Activated T-cell treated with anti-CD3 and anti-CD28 coated beads, Interleukin-2, amount 50 U/mL, for 24 hours (primary cell): ENCODE measurements at regions not wholly inside any gene's neighbourhood (a gene's known extent, or its start where the extent isn't known, plus 50 kb on each side); places are given as distances from the start of the nearest gene placed in this dataset.
"Not testable (repeated sequence)": the region's sequence is repeated elsewhere in the genome, so short reads cannot be mapped to it uniquely, and the experiment has no call there.

Experiments used
- DNase-seq: peaks from one replicate; pipeline ENCODE4 v3.0.0-alpha.2; 2020
- H3K27ac Mint-ChIP-seq: 2 replicates; pipeline ENCODE4 v1.8.0; 2020; ENCODE audit warnings: mild to moderate bottlenecking, mixed read lengths
- H3K27me3 Mint-ChIP-seq: 2 replicates; pipeline ENCODE4 v1.8.0; 2020; ENCODE audit warnings: mixed read lengths
- H3K36me3 Mint-ChIP-seq: 2 replicates; pipeline ENCODE4 v1.8.0; 2020; ENCODE audit warnings: low read depth, mixed read lengths
- H3K4me1 Mint-ChIP-seq: 2 replicates; pipeline ENCODE4 v1.8.0; 2020; ENCODE audit warnings: low read depth, mixed read lengths
- H3K4me3 Mint-ChIP-seq: 2 replicates; pipeline ENCODE4 v1.8.0; 2020; ENCODE audit warnings: mild to moderate bottlenecking, moderate library complexity, mixed read lengths
- H3K9me3 Mint-ChIP-seq: 2 replicates; pipeline ENCODE4 v1.8.0; 2020; ENCODE audit warnings: mixed read lengths

- no peak for DNase-seq
- Mint-ChIP-seq H3K36me3 (peaks cover 4% of the 10 kb centered on the region), H3K27me3 (peaks cover 7% of the 10 kb centered on the region), H3K27ac (no peak overlapping the region), H3K9me3 (peaks cover 23% of the 10 kb centered on the region), H3K4me3 (no peak overlapping the region), H3K4me1 (peaks cover 24% of the 10 kb centered on the region)
Measured at GRCh38 chr12:124648710-124649384, 81.4 kb upstream of the NCOR2 start.

DNA sequence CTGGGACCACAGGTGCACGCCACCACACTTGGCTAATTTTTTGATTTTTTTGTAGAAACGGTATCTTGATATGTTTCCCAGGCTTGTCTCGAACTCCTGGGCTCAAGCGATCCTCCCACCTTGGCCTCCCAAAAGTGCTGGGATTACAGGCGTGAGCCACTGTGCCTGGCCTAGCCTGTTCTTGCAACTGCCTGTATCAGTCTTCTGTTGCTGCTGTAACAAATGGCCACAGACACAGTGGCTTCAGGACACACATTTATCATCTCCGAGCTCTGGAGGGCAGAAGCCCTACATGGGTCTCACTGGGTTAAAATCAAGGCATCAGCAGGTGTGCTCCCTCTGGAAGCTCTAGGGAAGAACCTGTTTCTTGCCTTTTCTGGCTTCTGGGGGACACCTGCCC, 79.9 kb upstream of the NCOR2 start:
- H3K36me3 Mint-ChIP-seq: peaks cover 4% of the 10 kb centered on the region
- no peak overlapping the region for H3K27ac Mint-ChIP-seq
- H3K4me3 Mint-ChIP-seq: no peak overlapping the region
- DNase-seq: no peak
- H3K9me3 Mint-ChIP-seq: peaks cover 23% of the 10 kb centered on the region
- peaks cover 10% of the 10 kb centered on the region for H3K27me3 Mint-ChIP-seq
- peaks cover 24% of the 10 kb centered on the region for H3K4me1 Mint-ChIP-seq

- peak overlapping the region; percentile 51 for H3K4me3 Mint-ChIP-seq
- peaks cover 4% of the 10 kb centered on the region for H3K36me3 Mint-ChIP-seq
- H3K27me3 Mint-ChIP-seq: peaks cover 10% of the 10 kb centered on the region
- H3K9me3 Mint-ChIP-seq: peaks cover 23% of the 10 kb centered on the region
- DNase-seq: peak; percentile 76
- peaks cover 24% of the 10 kb centered on the region for H3K4me1 Mint-ChIP-seq
- peak overlapping the region; percentile 34 for H3K27ac Mint-ChIP-seq
Measured at GRCh38 chr12:124646385-124647230, 79.2 kb upstream of the NCOR2 start.

GRCh38 chr12:124645530-124646244, 78.3 kb upstream of the NCOR2 start:
- H3K9me3 Mint-ChIP-seq: peaks cover 23% of the 10 kb centered on the region

GRCh38 chr12:124643768-124644167, 76.4 kb upstream of the NCOR2 start:
- DNase-seq, H3K4me3 Mint-ChIP-seq, H3K36me3 Mint-ChIP-seq, H3K27me3 Mint-ChIP-seq, H3K27ac Mint-ChIP-seq: not testable (repeated sequence)
- Mint-ChIP-seq H3K9me3 (peaks cover 13% of the 10 kb centered on the region), H3K4me1 (peaks cover 26% of the 10 kb centered on the region)

More at GRCh38 chr12:124645530-124646244, 78.3 kb upstream of the NCOR2 start:
- H3K4me3 Mint-ChIP-seq: no peak overlapping the region
- H3K27ac Mint-ChIP-seq: no peak overlapping the region
- peaks cover 4% of the 10 kb centered on the region for H3K36me3 Mint-ChIP-seq
- DNase-seq: no peak
- H3K4me1 Mint-ChIP-seq: peaks cover 24% of the 10 kb centered on the region
- peaks cover 10% of the 10 kb centered on the region for H3K27me3 Mint-ChIP-seq

- no peak for DNase-seq
- no peak overlapping the region for H3K4me3 Mint-ChIP-seq
- peaks cover 22% of the 10 kb centered on the region for H3K4me1 Mint-ChIP-seq
- H3K27me3 Mint-ChIP-seq: peaks cover 10% of the 10 kb centered on the region
- no peaks in the 10 kb centered on the region for H3K9me3 Mint-ChIP-seq
- H3K27ac Mint-ChIP-seq: no peak overlapping the region
- H3K36me3 Mint-ChIP-seq: no peaks in the 10 kb centered on the region
Measured at GRCh38 chr12:124642105-124642504, 74.7 kb upstream of the NCOR2 start.

DNA sequence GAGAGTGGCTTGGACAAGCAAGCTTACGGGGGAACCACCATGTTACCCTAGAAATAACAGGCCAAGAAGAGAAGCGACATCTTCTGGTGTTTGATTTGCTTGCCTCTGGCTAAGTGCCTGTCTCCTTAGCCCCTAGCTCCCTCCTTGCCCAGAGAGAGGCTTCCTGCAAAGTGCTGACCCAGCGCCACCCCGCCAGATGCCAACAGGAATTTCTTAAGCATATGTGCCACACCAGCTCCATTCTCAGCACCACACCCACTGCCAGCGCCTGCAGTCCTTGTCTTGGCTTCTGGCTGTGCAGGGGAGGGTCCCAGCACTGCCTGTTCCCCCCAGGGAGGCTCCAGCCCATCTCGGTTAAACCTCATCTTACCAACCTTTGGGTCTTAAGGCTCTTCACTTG, 74.2 kb upstream of the NCOR2 start:
- DNase-seq: no peak
- Mint-ChIP-seq H3K4me1 (peaks cover 20% of the 10 kb centered on the region), H3K36me3 (no peaks in the 10 kb centered on the region), H3K4me3 (no peak overlapping the region), H3K27me3 (peaks cover 10% of the 10 kb centered on the region), H3K27ac (no peak overlapping the region), H3K9me3 (no peaks in the 10 kb centered on the region)

GRCh38 chr12:124640056-124640455, 72.6 kb upstream of the NCOR2 start:
- Mint-ChIP-seq H3K4me3 (no peak overlapping the region), H3K27me3 (peaks cover 9% of the 10 kb centered on the region), H3K9me3 (no peaks in the 10 kb centered on the region), H3K36me3 (no peaks in the 10 kb centered on the region), H3K4me1 (peaks cover 18% of the 10 kb centered on the region), H3K27ac (no peak overlapping the region)
- no peak for DNase-seq

DNA sequence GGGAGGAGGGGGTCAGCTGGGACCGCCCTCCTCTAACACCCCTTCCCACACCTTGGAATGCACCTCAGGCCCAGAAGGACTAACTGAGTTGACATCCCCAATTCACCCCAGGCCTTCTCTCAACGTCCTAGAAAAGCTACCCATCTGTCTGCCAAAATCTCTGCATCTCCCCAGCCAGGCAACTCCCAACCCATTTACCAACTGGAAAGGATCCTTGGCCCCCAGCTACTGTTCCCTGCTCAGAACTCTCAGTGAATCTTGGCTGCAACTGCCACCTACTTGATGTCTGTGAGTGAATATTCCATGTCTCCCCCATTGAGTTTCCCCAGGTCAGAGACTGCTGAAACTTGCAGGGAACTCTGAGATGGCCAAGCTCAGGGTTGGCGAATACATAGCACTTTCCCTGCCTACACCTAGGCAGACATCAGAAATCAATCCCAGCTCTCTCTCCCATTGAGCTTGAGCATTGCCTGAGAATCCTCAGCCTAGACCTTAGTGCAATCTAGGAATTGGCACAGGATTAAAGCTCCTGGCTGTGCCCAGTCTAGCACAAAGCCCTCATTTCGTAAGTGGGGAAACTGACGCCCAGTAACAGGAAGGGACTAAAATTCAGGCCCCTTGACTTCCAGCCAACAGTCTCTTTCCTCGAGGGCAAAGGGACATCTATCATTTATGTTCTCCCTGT, 71.9 kb upstream of the NCOR2 start:
- Mint-ChIP-seq H3K9me3 (no peaks in the 10 kb centered on the region), H3K27ac (no peak overlapping the region), H3K4me3 (no peak overlapping the region), H3K27me3 (peaks cover 7% of the 10 kb centered on the region), H3K36me3 (no peaks in the 10 kb centered on the region), H3K4me1 (peaks cover 16% of the 10 kb centered on the region)
- DNase-seq: no peak

- no peak for DNase-seq
- Mint-ChIP-seq H3K27me3 (no peaks in the 10 kb centered on the region), H3K27ac (no peak overlapping the region), H3K36me3 (no peaks in the 10 kb centered on the region), H3K9me3 (no peaks in the 10 kb centered on the region), H3K4me3 (no peak overlapping the region), H3K4me1 (peaks cover 16% of the 10 kb centered on the region)
Measured at GRCh38 chr12:124637581-124637981, 70.2 kb upstream of the NCOR2 start.

GRCh38 chr12:124637163-124637562, 69.8 kb upstream of the NCOR2 start:
- H3K4me3 Mint-ChIP-seq: no peak overlapping the region
- H3K27me3 Mint-ChIP-seq: no peaks in the 10 kb centered on the region
- H3K4me1 Mint-ChIP-seq: peaks cover 16% of the 10 kb centered on the region
- no peaks in the 10 kb centered on the region for H3K36me3 Mint-ChIP-seq
- H3K9me3 Mint-ChIP-seq: no peaks in the 10 kb centered on the region
- no peak for DNase-seq
- no peak overlapping the region for H3K27ac Mint-ChIP-seq

- H3K4me1 Mint-ChIP-seq: peaks cover 16% of the 10 kb centered on the region
- no peak overlapping the region for H3K4me3 Mint-ChIP-seq
- no peak overlapping the region for H3K27ac Mint-ChIP-seq
- peak; percentile 55 for DNase-seq
- H3K9me3 Mint-ChIP-seq: no peaks in the 10 kb centered on the region
- no peaks in the 10 kb centered on the region for H3K36me3 Mint-ChIP-seq
- no peaks in the 10 kb centered on the region for H3K27me3 Mint-ChIP-seq
Measured at GRCh38 chr12:124636138-124636978, 68.9 kb upstream of the NCOR2 start.

GRCh38 chr12:124635316-124635715, 67.9 kb upstream of the NCOR2 start:
- Mint-ChIP-seq H3K27me3 (no peaks in the 10 kb centered on the region), H3K36me3 (no peaks in the 10 kb centered on the region), H3K9me3 (no peaks in the 10 kb centered on the region), H3K4me3 (no peak overlapping the region), H3K4me1 (peaks cover 16% of the 10 kb centered on the region), H3K27ac (no peak overlapping the region)
- DNase-seq: no peak
